B cell (primary cell): ENCODE measurements at regions not wholly inside any gene's neighbourhood (a gene's known extent, or its start where the extent isn't known, plus 50 kb on each side); places are given as distances from the start of the nearest gene placed in this dataset.

Source experiments
- CTCF ChIP-seq: fragments of 200-600 bp; IDR thresholded peaks from one replicate; pipeline ENCODE4 v1.8.0; 2022; ENCODE audit warnings: antibody characterized with exemption, mild to moderate bottlenecking
- EZH2 ChIP-seq: IDR thresholded peaks from 2 replicates; pipeline ENCODE4 v1.6.1; 2012; ENCODE audit warnings: borderline replicate concordance, low read depth, mild to moderate bottlenecking, moderate library complexity, low read length; ENCODE audit not compliant: insufficient read depth, poor library complexity, severe bottlenecking

DNA sequence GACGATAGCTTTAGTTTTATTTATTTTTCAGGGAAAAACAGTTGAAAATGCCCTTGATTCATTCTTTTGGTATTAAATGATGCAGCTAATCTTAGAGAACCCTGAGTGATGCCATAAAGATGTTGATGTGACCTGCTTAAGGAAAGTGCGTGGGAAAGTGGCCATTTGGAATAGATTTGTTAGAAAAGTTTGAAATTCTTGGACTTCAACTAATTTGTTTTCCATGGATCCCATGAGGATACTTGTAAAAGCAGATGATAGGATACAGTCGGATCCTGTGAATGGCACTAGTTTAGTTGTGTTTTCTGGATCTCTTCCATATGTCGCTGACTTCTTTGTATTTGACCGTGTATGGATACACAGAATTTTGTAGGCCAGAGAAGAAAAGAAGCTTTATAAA is 69.0 kb downstream of the SEPTIN7 start:
- TF ChIP-seq CTCF (no peak), EZH2 (no peak)
